ENCODE measurements at regions not wholly inside any gene's neighbourhood (a gene's known extent, or its start where the extent isn't known, plus 50 kb on each side); places are given as distances from the start of the nearest gene placed in this dataset.
"Not testable (repeated sequence)": the region's sequence is repeated elsewhere in the genome, so short reads cannot be mapped to it uniquely, and the experiment has no call there.

- Histone ChIP-seq H2BK20ac (ENCODE audit: low read depth, low read length, poor library complexity, severe bottlenecking) (no peak overlapping the region), H3K23me2 (ENCODE audit: insufficient read length, low read depth, low read length, poor library complexity, severe bottlenecking) (no peaks in the 10 kb centered on the region), H3K27ac (ENCODE audit: insufficient read length, low read depth, low read length) (no peak overlapping the region), H3K23ac (ENCODE audit: insufficient read length, low read depth, low read length) (no peak overlapping the region), H3K79me2 (ENCODE audit: insufficient read depth, low read length) (no peaks in the 10 kb centered on the region), H3K27me3 (ENCODE audit: insufficient read depth, low read length) (no peaks in the 10 kb centered on the region), H3K56ac (ENCODE audit: insufficient read length, low read depth, low read length) (no peak overlapping the region), H4K8ac (replicated peaks; ENCODE audit: insufficient read length, low read depth, low read length) (no peak overlapping the region), H3K4me2 (ENCODE audit: insufficient read depth, insufficient read length, low read length) (no peak overlapping the region), H4K5ac (ENCODE audit: insufficient read length, low read depth, low read length) (no peak overlapping the region), H3K14ac (ENCODE audit: insufficient read depth, low read length) (no peak overlapping the region), H3K79me1 (ENCODE audit: insufficient read depth, low read depth, low read length, poor library complexity, severe bottlenecking) (no peaks in the 10 kb centered on the region), H2BK12ac (ENCODE audit: insufficient read length, low read depth, low read length) (no peak overlapping the region), H4K20me1 (ENCODE audit: control insufficient read depth, insufficient read depth, insufficient read length) (no peaks in the 10 kb centered on the region), H3K4me1 (ENCODE audit: insufficient read depth, low read length) (no peaks in the 10 kb centered on the region), H2BK5ac (ENCODE audit: insufficient read length, low read length) (no peak overlapping the region), H2BK15ac (ENCODE audit: low read depth, low read length) (no peak overlapping the region), H4K91ac (ENCODE audit: insufficient read length, low read depth, low read length) (no peak overlapping the region), H2AK5ac (ENCODE audit: insufficient read length, low read length) (no peak overlapping the region), H3T11ph (ENCODE audit: low read length) (no peak overlapping the region), H3K9me3 (ENCODE audit: control insufficient read depth, low read depth, low read length) (no peaks in the 10 kb centered on the region), H3K9ac (ENCODE audit: extremely low read depth, insufficient read length, low read length) (no peak overlapping the region), H3K18ac (ENCODE audit: insufficient read length, low read depth, low read length) (no peak overlapping the region), H2BK120ac (ENCODE audit: low read depth, low read length, poor library complexity, severe bottlenecking) (no peak overlapping the region), H2AFZ (ENCODE audit: low read length) (no peak overlapping the region), H3K4ac (ENCODE audit: low read depth, low read length) (no peak overlapping the region)
- Mint-ChIP-seq H3K27ac (no peak overlapping the region), H3K4me1 (no peaks in the 10 kb centered on the region), H3K9me3 (peaks cover 0 to 3% of the 10 kb centered on the region in 2 experiments; a peak in 2 of 5 replicates), H3K4me3 (no peak overlapping the region), H3K27me3 (ENCODE audit: low read depth) (peaks cover 1% of the 10 kb centered on the region; the same call in 1 of the 2 replicates), H3K36me3 (ENCODE audit: insufficient read depth in 1 of 3, low read depth in 3 of 3) (no peaks in the 10 kb centered on the region)
- WGBS (ENCODE audit: extremely low coverage, insufficient read length, low lambda C conversion rate) = no CpG with 5 or more reads among the region's 17 CpGs
- DNase-seq = no peak
- TF ChIP-seq CTCF (conservative IDR thresholded peaks at IDR 0.05) = no peak
Measured at GRCh38 chr5:26326153-26326759, 712.1 kb downstream of the CDH9 start.

GRCh38 chr5:26325432-26325831 is 713.0 kb downstream of the CDH9 start:
- H2BK120ac ChIP-seq (ENCODE audit: low read depth, low read length, poor library complexity, severe bottlenecking); H3T11ph ChIP-seq (ENCODE audit: low read length); H4K5ac ChIP-seq (ENCODE audit: insufficient read length, low read depth, low read length); H2BK5ac ChIP-seq (ENCODE audit: insufficient read length, low read length); H3K9ac ChIP-seq (ENCODE audit: extremely low read depth, insufficient read length, low read length); H3K36me3 Mint-ChIP-seq (ENCODE audit: insufficient read depth in 1 of 3, low read depth in 3 of 3); H3K4me2 ChIP-seq (ENCODE audit: insufficient read depth, insufficient read length, low read length); H2AFZ ChIP-seq (ENCODE audit: low read length); H2BK20ac ChIP-seq (ENCODE audit: low read depth, low read length, poor library complexity, severe bottlenecking); H4K91ac ChIP-seq (ENCODE audit: insufficient read length, low read depth, low read length); H3K27ac ChIP-seq (ENCODE audit: insufficient read length, low read depth, low read length); H3K9me3 Mint-ChIP-seq; H3K4me1 ChIP-seq (ENCODE audit: insufficient read depth, low read length); H3K27me3 Mint-ChIP-seq (ENCODE audit: low read depth); H3K23me2 ChIP-seq (ENCODE audit: insufficient read length, low read depth, low read length, poor library complexity, severe bottlenecking); H3K56ac ChIP-seq (ENCODE audit: insufficient read length, low read depth, low read length); H3K27ac Mint-ChIP-seq; H3K4ac ChIP-seq (ENCODE audit: low read depth, low read length); H3K79me1 ChIP-seq (ENCODE audit: insufficient read depth, low read depth, low read length, poor library complexity, severe bottlenecking); DNase-seq; H3K27me3 ChIP-seq (ENCODE audit: insufficient read depth, low read length); H2BK12ac ChIP-seq (ENCODE audit: insufficient read length, low read depth, low read length); H3K14ac ChIP-seq (ENCODE audit: insufficient read depth, low read length); H3K4me1 Mint-ChIP-seq; H3K79me2 ChIP-seq (ENCODE audit: insufficient read depth, low read length); H2BK15ac ChIP-seq (ENCODE audit: low read depth, low read length); H4K20me1 ChIP-seq (ENCODE audit: control insufficient read depth, insufficient read depth, insufficient read length); H3K4me3 Mint-ChIP-seq; H3K9me3 ChIP-seq (ENCODE audit: control insufficient read depth, low read depth, low read length); H2AK5ac ChIP-seq (ENCODE audit: insufficient read length, low read length); H4K8ac ChIP-seq (replicated peaks; ENCODE audit: insufficient read length, low read depth, low read length); H3K23ac ChIP-seq (ENCODE audit: insufficient read length, low read depth, low read length); H3K18ac ChIP-seq (ENCODE audit: insufficient read length, low read depth, low read length): not testable (repeated sequence)
- no CpG with 5 or more reads among the region's 11 CpGs for WGBS (ENCODE audit: extremely low coverage, insufficient read length, low lambda C conversion rate)
